ENCODE measurements at regions not wholly inside any gene's neighbourhood (a gene's known extent, or its start where the extent isn't known, plus 50 kb on each side); places are given as distances from the start of the nearest gene placed in this dataset.
A peak's percentile ranks its signal among the peaks of the same experiment; 100 is the strongest.

GRCh38 chr9:108443741-108444140 lies 412.0 kb downstream of the ACTL7B start:
- no peak for TF ChIP-seq POLR2A (IDR thresholded peaks at IDR 0.05)
- no peak for TF ChIP-seq CTCF (IDR thresholded peaks at IDR 0.05)
- peak in 1 of 4 donors; percentile 48 for TF ChIP-seq POLR2AphosphoS5 (IDR thresholded peaks at IDR 0.05)
- peak in 1 of 4 donors; percentile 10 for TF ChIP-seq EP300 (IDR thresholded peaks at IDR 0.05)
- H3K27ac ChIP-seq = peak overlapping the region; percentile 47 to 81 (median 56)
- DNase-seq = no peak
- no peaks in the 10 kb centered on the region for H3K9me3 ChIP-seq
- peaks cover 0 to 20% (median 16%) of the 10 kb centered on the region in 4 donors for H3K4me1 ChIP-seq
- WGBS, 2 donors = 62 to 74% methylated on average over 3 of the region's 3 CpGs
- intact Hi-C loops (cut with DNase I) = no loop called here
- H3K4me3 ChIP-seq = no peak overlapping the region
- no peaks in the 10 kb centered on the region for H3K36me3 ChIP-seq
- H3K27me3 ChIP-seq = no peaks in the 10 kb centered on the region

GRCh38 chr9:108443019-108443633 lies 412.7 kb downstream of the ACTL7B start:
- DNase-seq = no peak
- TF ChIP-seq POLR2A (IDR thresholded peaks at IDR 0.05) (no peak), POLR2AphosphoS5 (IDR thresholded peaks at IDR 0.05) (peak in 1 of 4 donors; percentile 20)
- Histone ChIP-seq H3K27ac (peak overlapping the region in 3 of 4 donors; percentile 47 to 81 (median 63)), H3K27me3 (no peaks in the 10 kb centered on the region), H3K9me3 (no peaks in the 10 kb centered on the region), H3K36me3 (no peaks in the 10 kb centered on the region), H3K4me1 (peaks cover 0 to 20% (median 16%) of the 10 kb centered on the region in 4 donors), H3K4me3 (no peak overlapping the region)
- 67 to 68% methylated on average over 6 of the region's 6 CpGs for WGBS, 2 donors
- intact Hi-C loops (cut with DNase I) = no loop called here

- no peaks in the 10 kb centered on the region for H3K9me3 ChIP-seq
- DNase-seq = no peak
- peak overlapping the region in 2 of 4 donors; percentile 63 to 81 for H3K27ac ChIP-seq
- TF ChIP-seq EP300 (IDR thresholded peaks at IDR 0.05) (no peak), POLR2AphosphoS5 (IDR thresholded peaks at IDR 0.05) (no peak), CTCF (IDR thresholded peaks at IDR 0.05) (no peak), POLR2A (IDR thresholded peaks at IDR 0.05) (no peak)
- intact Hi-C loops (cut with DNase I) = no loop called here
- H3K4me1 ChIP-seq = peaks cover 0 to 20% (median 16%) of the 10 kb centered on the region in 4 donors
- H3K36me3 ChIP-seq = no peaks in the 10 kb centered on the region
- H3K27me3 ChIP-seq = no peaks in the 10 kb centered on the region
- H3K4me3 ChIP-seq = no peak overlapping the region
- 90 to 92% methylated on average over 3 of the region's 3 CpGs for WGBS, 2 donors
Measured at GRCh38 chr9:108442627-108443018, 413.2 kb downstream of the ACTL7B start.

GRCh38 chr9:108441726-108442125 lies 414.1 kb downstream of the ACTL7B start:
- TF ChIP-seq POLR2AphosphoS5 (IDR thresholded peaks at IDR 0.05) = no peak
- TF ChIP-seq EP300 (IDR thresholded peaks at IDR 0.05) = no peak
- no peak for TF ChIP-seq POLR2A (IDR thresholded peaks at IDR 0.05)
- TF ChIP-seq CTCF (IDR thresholded peaks at IDR 0.05) = no peak
- H3K4me3 ChIP-seq = no peak overlapping the region
- intact Hi-C loops (cut with DNase I) = no loop called here
- DNase-seq = no peak
- H3K9me3 ChIP-seq = no peaks in the 10 kb centered on the region
- no peak overlapping the region for H3K27ac ChIP-seq
- H3K36me3 ChIP-seq = no peaks in the 10 kb centered on the region
- no peaks in the 10 kb centered on the region for H3K27me3 ChIP-seq
- H3K4me1 ChIP-seq = peaks cover 0 to 20% (median 16%) of the 10 kb centered on the region in 4 donors

GRCh38 chr9:108441251-108441650 lies 414.5 kb downstream of the ACTL7B start:
- DNase-seq = no peak
- H3K9me3 ChIP-seq = no peaks in the 10 kb centered on the region
- no peaks in the 10 kb centered on the region for H3K27me3 ChIP-seq
- 82 to 86% methylated on average over 3 of the region's 3 CpGs for WGBS, 2 donors
- no peak for TF ChIP-seq POLR2AphosphoS5 (IDR thresholded peaks at IDR 0.05)
- no peak for TF ChIP-seq EP300 (IDR thresholded peaks at IDR 0.05)
- no peak for TF ChIP-seq CTCF (IDR thresholded peaks at IDR 0.05)
- no peak for TF ChIP-seq POLR2A (IDR thresholded peaks at IDR 0.05)
- intact Hi-C loops (cut with DNase I) = no loop called here
- no peak overlapping the region for H3K4me3 ChIP-seq
- H3K36me3 ChIP-seq = no peaks in the 10 kb centered on the region
- H3K27ac ChIP-seq = peak overlapping the region in 2 of 4 donors; percentile 1 to 31
- peaks cover 0 to 20% (median 16%) of the 10 kb centered on the region in 4 donors for H3K4me1 ChIP-seq
